ENCODE measurements at regions not wholly inside any gene's neighbourhood (a gene's known extent, or its start where the extent isn't known, plus 50 kb on each side); places are given as distances from the start of the nearest gene placed in this dataset.

GRCh38 chr3:159882367-159882766 lies 106.3 kb upstream of the IL12A start:
- BruUV-seq (replicated peaks) = no TSS peak
- CTCF ChIA-PET (ENCODE audit: low intra/inter-chr PET ratio) = no interaction called here

More at GRCh38 chr3:159882367-159882766, 106.3 kb upstream of the IL12A start:
- H4K20me1 ChIP-seq (replicated peaks; ENCODE audit: control insufficient read depth, insufficient read depth, low read length) = no peaks in the 10 kb centered on the region
- no peak for TF ChIP-seq RCOR1 (IDR thresholded peaks at IDR 0.05; ENCODE audit: borderline replicate concordance in 1 of 2, low read depth in 2 of 2, low read length in 2 of 2)
- TF ChIP-seq MEF2D (tag; conservative IDR thresholded peaks at IDR 0.05; ENCODE audit: low read depth) = no peak
- TF ChIP-seq STAT6 (CRISPR knock-in tag; IDR thresholded peaks at IDR 0.05) = no peak
- no peak for TF ChIP-seq POLR2A (conservative IDR thresholded peaks at IDR 0.05)
- TF ChIP-seq FOXA1 (IDR thresholded peaks at IDR 0.05; ENCODE audit: borderline replicate concordance) = no peak
- no peak for TF ChIP-seq TARDBP (IDR thresholded peaks at IDR 0.05)
- TF ChIP-seq PPARD (CRISPR knock-in tag; IDR thresholded peaks at IDR 0.05) = no peak
- no peak for TF ChIP-seq ELF4 (CRISPR knock-in tag; IDR thresholded peaks at IDR 0.05)
- TF ChIP-seq CHD2 (IDR thresholded peaks at IDR 0.05; ENCODE audit: low read depth, low read length) = no peak
- TF ChIP-seq CREBBP (IDR thresholded peaks at IDR 0.05; ENCODE audit: low read depth, low read length) = no peak
- TF ChIP-seq TAF1 (IDR thresholded peaks at IDR 0.05; ENCODE audit: control insufficient read depth, extremely low read depth, insufficient read depth, low read length, severe bottlenecking) = no peak
- no peak for TF ChIP-seq SMAD1 (IDR thresholded peaks at IDR 0.05; ENCODE audit: low read depth, low read length, partially characterized antibody)
- no peak for TF ChIP-seq DACH1 (IDR thresholded peaks at IDR 0.05; ENCODE audit: partially characterized antibody)
- no peaks in the 10 kb centered on the region for H3K9me3 ChIP-seq (replicated peaks; ENCODE audit: control insufficient read depth, insufficient read depth, low read depth, low read length)
- in situ Hi-C loops (cut with MboI) (loop anchor here (10.0 to 25.0 kb wide), 2 partner anchors 580 to 1912 kb away; no protein-coding TSS in a partner anchor), intact Hi-C loops (cut with micrococcal nuclease) (loop anchor here (10.0 kb wide), 1 partner anchor 252 kb away; no protein-coding TSS in a partner anchor)
- POLR2A ChIA-PET = interaction anchor here (0.8 to 1.0 kb wide), 2 partner anchors 10 to 261 kb away, joined by 3 read pairs; no protein-coding TSS in a partner anchor
- H2AFZ ChIP-seq (ENCODE audit: low read depth, low read length) = no peak overlapping the region
- no peaks in the 10 kb centered on the region for H3K4me1 ChIP-seq (replicated peaks in 1 of 2; ENCODE audit: control insufficient read depth in 2 of 2, insufficient read depth in 2 of 2, low read length in 2 of 2)
- no peak for FAIRE-seq
- DNase-seq (ENCODE audit: extremely low read depth in 1 of 4, low spot score in 3 of 4) = no peak
- H3K4me3 ChIP-seq = no peak overlapping the region
- no peaks in the 10 kb centered on the region for H3K79me2 ChIP-seq (ENCODE audit: control insufficient read depth, insufficient read depth, low read length)
- ATAC-seq = no peak
- H3K36me3 ChIP-seq (ENCODE audit: control insufficient read depth, insufficient read depth, low read length) = no peaks in the 10 kb centered on the region
- H3K4me2 ChIP-seq (ENCODE audit: insufficient read depth, low read length) = no peak overlapping the region
- H3K27ac ChIP-seq (ENCODE audit: extremely low read depth, low read depth, low read length) = no peak overlapping the region
- H3K27me3 ChIP-seq (ENCODE audit: control insufficient read depth in 2 of 2, insufficient read depth in 2 of 2, low read length in 2 of 2) = peaks cover 2 to 3% of the 10 kb centered on the region in 2 experiments; a peak in 1 of 5 replicates
- H3K9me1 ChIP-seq (ENCODE audit: control insufficient read depth, insufficient read depth, low read length) = no peaks in the 10 kb centered on the region
- WGBS (ENCODE audit: insufficient coverage, low coverage, missing lambda C conversion rate) = 2% methylated on average over 3 of the region's 3 CpGs
- H3K9ac ChIP-seq (ENCODE audit: insufficient read depth in 1 of 2, low read depth in 2 of 2, low read length in 2 of 2) = no peak overlapping the region
